Nephron progenitor cell (in vitro differentiated cells): ENCODE measurements at regions not wholly inside any gene's neighbourhood (a gene's known extent, or its start where the extent isn't known, plus 50 kb on each side); places are given as distances from the start of the nearest gene placed in this dataset.
A peak's percentile ranks its signal among the peaks of the same experiment; 100 is the strongest.

Source experiments
- DNase-seq: peaks from one replicate; pipeline ENCODE4 v3.0.0; 2021
- H3K27ac Mint-ChIP-seq: 2 replicates; pipeline ENCODE4 v1.8.0; 2021; ENCODE audit warnings: mild to moderate bottlenecking, moderate library complexity, mixed read lengths
- H3K27me3 Mint-ChIP-seq: 2 replicates; pipeline ENCODE4 v1.8.0; 2021; ENCODE audit warnings: mild to moderate bottlenecking, low read depth, mixed read lengths; ENCODE audit not compliant: poor library complexity
- H3K36me3 Mint-ChIP-seq: 2 replicates; pipeline ENCODE4 v1.8.0; 2021; ENCODE audit warnings: low read depth, mixed read lengths
- H3K4me1 Mint-ChIP-seq: 2 replicates; pipeline ENCODE4 v1.8.0; 2021; ENCODE audit warnings: mixed read lengths
- H3K4me3 Mint-ChIP-seq: 2 replicates; pipeline ENCODE4 v1.8.0; 2021; ENCODE audit warnings: mild to moderate bottlenecking, moderate library complexity, mixed read lengths
- H3K9me3 Mint-ChIP-seq: 2 replicates; pipeline ENCODE4 v1.8.0; 2021; ENCODE audit warnings: mild to moderate bottlenecking, moderate library complexity, mixed read lengths
- CTCF ChIP-seq: fragments of 200-600 bp; sonication (generic); IDR thresholded peaks from 2 replicates; pipeline ENCODE4 v1.5.0; 2021; ENCODE audit warnings: antibody characterized with exemption

GRCh38 chr18:40109252-40110049 is 1845.6 kb upstream of the PIK3C3 start:
- peak overlapping the region; percentile 97 for H3K27ac Mint-ChIP-seq
- TF ChIP-seq CTCF: no peak
- H3K9me3 Mint-ChIP-seq: peaks cover 13% of the 10 kb centered on the region
- H3K4me3 Mint-ChIP-seq: peak overlapping the region; percentile 67
- H3K36me3 Mint-ChIP-seq: peaks cover 6% of the 10 kb centered on the region
- DNase-seq: no peak
- no peaks in the 10 kb centered on the region for H3K27me3 Mint-ChIP-seq
- H3K4me1 Mint-ChIP-seq: peaks cover 72% of the 10 kb centered on the region

GRCh38 chr18:40108596-40108995 is 1846.4 kb upstream of the PIK3C3 start:
- Mint-ChIP-seq H3K27ac (peak overlapping the region; percentile 97), H3K36me3 (peaks cover 6% of the 10 kb centered on the region), H3K4me3 (peak overlapping the region; percentile 53), H3K27me3 (no peaks in the 10 kb centered on the region), H3K9me3 (peaks cover 11% of the 10 kb centered on the region), H3K4me1 (peaks cover 81% of the 10 kb centered on the region)
- no peak for DNase-seq
- TF ChIP-seq CTCF: no peak

- H3K36me3 Mint-ChIP-seq: no peaks in the 10 kb centered on the region
- DNase-seq: no peak
Observed at GRCh38 chr18:40102903-40103302, 1852.1 kb upstream of the PIK3C3 start.

GRCh38 chr18:40099641-40100040 is 1855.4 kb upstream of the PIK3C3 start:
- DNase-seq: no peak
- Mint-ChIP-seq H3K9me3 (no peaks in the 10 kb centered on the region), H3K4me1 (peaks cover 14% of the 10 kb centered on the region), H3K36me3 (no peaks in the 10 kb centered on the region), H3K27ac (no peak overlapping the region), H3K27me3 (peaks cover 4% of the 10 kb centered on the region), H3K4me3 (no peak overlapping the region)
- TF ChIP-seq CTCF: no peak

More at GRCh38 chr18:40102903-40103302, 1852.1 kb upstream of the PIK3C3 start:
- H3K9me3 Mint-ChIP-seq: no peaks in the 10 kb centered on the region
- no peak overlapping the region for H3K4me3 Mint-ChIP-seq
- no peak overlapping the region for H3K27ac Mint-ChIP-seq
- no peak for TF ChIP-seq CTCF
- peaks cover 4% of the 10 kb centered on the region for H3K27me3 Mint-ChIP-seq
- H3K4me1 Mint-ChIP-seq: peaks cover 45% of the 10 kb centered on the region

GRCh38 chr18:40096675-40097074 is 1858.4 kb upstream of the PIK3C3 start:
- Mint-ChIP-seq H3K27me3 (no peaks in the 10 kb centered on the region), H3K4me1 (peaks cover 10% of the 10 kb centered on the region), H3K36me3 (no peaks in the 10 kb centered on the region), H3K4me3 (no peak overlapping the region), H3K9me3 (no peaks in the 10 kb centered on the region), H3K27ac (no peak overlapping the region)
- no peak for TF ChIP-seq CTCF
- no peak for DNase-seq

- no peak overlapping the region for H3K27ac Mint-ChIP-seq
- no peak for TF ChIP-seq CTCF
- no peaks in the 10 kb centered on the region for H3K9me3 Mint-ChIP-seq
- DNase-seq: no peak
- H3K4me1 Mint-ChIP-seq: peaks cover 10% of the 10 kb centered on the region
- no peak overlapping the region for H3K4me3 Mint-ChIP-seq
- H3K27me3 Mint-ChIP-seq: no peaks in the 10 kb centered on the region
- H3K36me3 Mint-ChIP-seq: no peaks in the 10 kb centered on the region
Observed at GRCh38 chr18:40094441-40094840, 1860.6 kb upstream of the PIK3C3 start.
